Stimulated activated memory B cell treated with anti-CD40 and anti-IgM and Interleukin-4, amounts not matched to agents 10 μg/mL and 1 μg/mL and 100 μg/mL, for 72 hours (primary cell): ENCODE measurements at regions not wholly inside any gene's neighbourhood (a gene's known extent, or its start where the extent isn't known, plus 50 kb on each side); places are given as distances from the start of the nearest gene placed in this dataset.

Experiments
- ATAC-seq: fragments of 150-1000 bp; cut with Tn5 transposase; 2 replicates; pipeline ENCODE4 v1.10.0; 2021
- H3K27ac Mint-ChIP-seq: one replicate; pipeline ENCODE4 v1.8.0; 2022; ENCODE audit warnings: mild to moderate bottlenecking, mixed read lengths
- H3K27me3 Mint-ChIP-seq: one replicate; pipeline ENCODE4 v1.8.0; 2022; ENCODE audit warnings: mixed read lengths
- H3K36me3 Mint-ChIP-seq: one replicate; pipeline ENCODE4 v1.8.0; 2022; ENCODE audit warnings: mixed read lengths
- H3K4me1 Mint-ChIP-seq: one replicate; pipeline ENCODE4 v1.8.0; 2022; ENCODE audit warnings: mixed read lengths
- H3K4me3 Mint-ChIP-seq: one replicate; pipeline ENCODE4 v1.8.0; 2022; ENCODE audit warnings: mild to moderate bottlenecking, moderate library complexity, mixed read lengths
- H3K9me3 Mint-ChIP-seq: one replicate; pipeline ENCODE4 v1.8.0; 2022; ENCODE audit warnings: mixed read lengths

GRCh38 chr15:39213385-39213840 lies 367.5 kb upstream of the THBS1 start:
- no peak overlapping the region for H3K27ac Mint-ChIP-seq
- no peaks in the 10 kb centered on the region for H3K9me3 Mint-ChIP-seq
- no peak overlapping the region for H3K4me3 Mint-ChIP-seq
- no peaks in the 10 kb centered on the region for H3K36me3 Mint-ChIP-seq
- no peak for ATAC-seq
- no peaks in the 10 kb centered on the region for H3K4me1 Mint-ChIP-seq
- peaks cover 12% of the 10 kb centered on the region for H3K27me3 Mint-ChIP-seq

- Mint-ChIP-seq H3K9me3 (no peaks in the 10 kb centered on the region), H3K27me3 (peaks cover 12% of the 10 kb centered on the region), H3K36me3 (no peaks in the 10 kb centered on the region), H3K4me1 (no peaks in the 10 kb centered on the region), H3K27ac (no peak overlapping the region), H3K4me3 (no peak overlapping the region)
- no peak for ATAC-seq
Observed at GRCh38 chr15:39215015-39215414, 365.9 kb upstream of the THBS1 start.

- no peaks in the 10 kb centered on the region for H3K9me3 Mint-ChIP-seq
- H3K27me3 Mint-ChIP-seq, result peaks cover 12% of the 10 kb centered on the region
- H3K36me3 Mint-ChIP-seq, result no peaks in the 10 kb centered on the region
- H3K4me1 Mint-ChIP-seq, result no peaks in the 10 kb centered on the region
- no peak overlapping the region for H3K4me3 Mint-ChIP-seq
- no peak overlapping the region for H3K27ac Mint-ChIP-seq
- ATAC-seq, result no peak
Observed at GRCh38 chr15:39216816-39217215, 364.1 kb upstream of the THBS1 start.

GRCh38 chr15:39219608-39220007 lies 361.3 kb upstream of the THBS1 start:
- H3K27me3 Mint-ChIP-seq, result peaks cover 12% of the 10 kb centered on the region

GRCh38 chr15:39226169-39226937 lies 354.5 kb upstream of the THBS1 start:
- peaks cover 3% of the 10 kb centered on the region for H3K9me3 Mint-ChIP-seq
- ATAC-seq, result no peak
- no peak overlapping the region for H3K4me3 Mint-ChIP-seq
- H3K27me3 Mint-ChIP-seq, result no peaks in the 10 kb centered on the region
- H3K4me1 Mint-ChIP-seq, result no peaks in the 10 kb centered on the region
- no peaks in the 10 kb centered on the region for H3K36me3 Mint-ChIP-seq
- H3K27ac Mint-ChIP-seq, result no peak overlapping the region

More at GRCh38 chr15:39219608-39220007, 361.3 kb upstream of the THBS1 start:
- H3K4me1 Mint-ChIP-seq, result no peaks in the 10 kb centered on the region
- no peak overlapping the region for H3K27ac Mint-ChIP-seq
- H3K36me3 Mint-ChIP-seq, result no peaks in the 10 kb centered on the region
- no peak overlapping the region for H3K4me3 Mint-ChIP-seq
- peaks cover 3% of the 10 kb centered on the region for H3K9me3 Mint-ChIP-seq
- no peak for ATAC-seq

GRCh38 chr15:39227001-39227400 lies 353.9 kb upstream of the THBS1 start:
- H3K27me3 Mint-ChIP-seq, result no peaks in the 10 kb centered on the region
- no peak overlapping the region for H3K27ac Mint-ChIP-seq
- peaks cover 3% of the 10 kb centered on the region for H3K9me3 Mint-ChIP-seq
- no peak for ATAC-seq
- H3K4me1 Mint-ChIP-seq, result no peaks in the 10 kb centered on the region
- H3K4me3 Mint-ChIP-seq, result no peak overlapping the region
- no peaks in the 10 kb centered on the region for H3K36me3 Mint-ChIP-seq

GRCh38 chr15:39228889-39229288 lies 352.0 kb upstream of the THBS1 start:
- no peak overlapping the region for H3K4me3 Mint-ChIP-seq
- H3K27me3 Mint-ChIP-seq, result no peaks in the 10 kb centered on the region
- no peak for ATAC-seq
- H3K9me3 Mint-ChIP-seq, result peaks cover 8% of the 10 kb centered on the region
- H3K36me3 Mint-ChIP-seq, result no peaks in the 10 kb centered on the region
- H3K4me1 Mint-ChIP-seq, result no peaks in the 10 kb centered on the region
- H3K27ac Mint-ChIP-seq, result no peak overlapping the region

GRCh38 chr15:39230205-39230907 lies 350.5 kb upstream of the THBS1 start:
- H3K36me3 Mint-ChIP-seq, result no peaks in the 10 kb centered on the region
- H3K27ac Mint-ChIP-seq, result no peak overlapping the region
- peaks cover 6% of the 10 kb centered on the region for H3K9me3 Mint-ChIP-seq
- H3K27me3 Mint-ChIP-seq, result no peaks in the 10 kb centered on the region
- H3K4me1 Mint-ChIP-seq, result no peaks in the 10 kb centered on the region
- no peak overlapping the region for H3K4me3 Mint-ChIP-seq
- peak; percentile 8 for ATAC-seq

- H3K4me1 Mint-ChIP-seq, result no peaks in the 10 kb centered on the region
- H3K36me3 Mint-ChIP-seq, result no peaks in the 10 kb centered on the region
- H3K4me3 Mint-ChIP-seq, result no peak overlapping the region
- no peak overlapping the region for H3K27ac Mint-ChIP-seq
- ATAC-seq, result no peak
- no peaks in the 10 kb centered on the region for H3K27me3 Mint-ChIP-seq
- peaks cover 8% of the 10 kb centered on the region for H3K9me3 Mint-ChIP-seq
Observed at GRCh38 chr15:39230908-39231285, 350.0 kb upstream of the THBS1 start.

GRCh38 chr15:39232512-39232911 lies 348.4 kb upstream of the THBS1 start:
- Mint-ChIP-seq H3K27me3 (no peaks in the 10 kb centered on the region), H3K27ac (no peak overlapping the region), H3K4me3 (no peak overlapping the region), H3K36me3 (no peaks in the 10 kb centered on the region), H3K4me1 (no peaks in the 10 kb centered on the region), H3K9me3 (peaks cover 8% of the 10 kb centered on the region)
- no peak for ATAC-seq

GRCh38 chr15:39235084-39235795 lies 345.6 kb upstream of the THBS1 start:
- H3K4me1 Mint-ChIP-seq, result no peaks in the 10 kb centered on the region
- no peak overlapping the region for H3K27ac Mint-ChIP-seq
- no peak overlapping the region for H3K4me3 Mint-ChIP-seq
- peaks cover 11% of the 10 kb centered on the region for H3K9me3 Mint-ChIP-seq
- no peaks in the 10 kb centered on the region for H3K27me3 Mint-ChIP-seq
- H3K36me3 Mint-ChIP-seq, result no peaks in the 10 kb centered on the region
- no peak for ATAC-seq

- Mint-ChIP-seq H3K27me3 (no peaks in the 10 kb centered on the region), H3K4me3 (no peak overlapping the region), H3K9me3 (peaks cover 11% of the 10 kb centered on the region), H3K36me3 (no peaks in the 10 kb centered on the region), H3K4me1 (no peaks in the 10 kb centered on the region), H3K27ac (no peak overlapping the region)
- no peak for ATAC-seq
Observed at GRCh38 chr15:39236375-39236774, 344.5 kb upstream of the THBS1 start.

- Mint-ChIP-seq H3K4me1 (no peaks in the 10 kb centered on the region), H3K27ac (no peak overlapping the region), H3K9me3 (peaks cover 6% of the 10 kb centered on the region), H3K36me3 (no peaks in the 10 kb centered on the region), H3K4me3 (no peak overlapping the region), H3K27me3 (no peaks in the 10 kb centered on the region)
- no peak for ATAC-seq
Observed at GRCh38 chr15:39238443-39238842, 342.4 kb upstream of the THBS1 start.

- Mint-ChIP-seq H3K36me3 (no peaks in the 10 kb centered on the region), H3K27me3 (no peaks in the 10 kb centered on the region), H3K9me3 (peaks cover 5% of the 10 kb centered on the region), H3K4me3 (no peak overlapping the region), H3K4me1 (no peaks in the 10 kb centered on the region), H3K27ac (no peak overlapping the region)
- no peak for ATAC-seq
Observed at GRCh38 chr15:39239562-39239961, 341.3 kb upstream of the THBS1 start.

- no peak overlapping the region for H3K27ac Mint-ChIP-seq
- peaks cover 2% of the 10 kb centered on the region for H3K9me3 Mint-ChIP-seq
- no peaks in the 10 kb centered on the region for H3K4me1 Mint-ChIP-seq
- no peak for ATAC-seq
- H3K4me3 Mint-ChIP-seq, result no peak overlapping the region
- H3K36me3 Mint-ChIP-seq, result no peaks in the 10 kb centered on the region
- no peaks in the 10 kb centered on the region for H3K27me3 Mint-ChIP-seq
Observed at GRCh38 chr15:39242345-39242744, 338.5 kb upstream of the THBS1 start.
